Stimulated activated CD4-positive, alpha-beta T cell treated with anti-CD3 and anti-CD28 coated beads, Interleukin-2, amount 100 ng/mL, for 48 hours (primary cell): ENCODE measurements at regions not wholly inside any gene's neighbourhood (a gene's known extent, or its start where the extent isn't known, plus 50 kb on each side); places are given as distances from the start of the nearest gene placed in this dataset.
"Not testable (repeated sequence)": the region's sequence is repeated elsewhere in the genome, so short reads cannot be mapped to it uniquely, and the experiment has no call there.

Experiments
- DNase-seq, 2 donors: peaks; one replicate each; pipeline ENCODE4 v3.0.0-alpha.2; 2020

- not testable (repeated sequence) for DNase-seq
These were observed 51.1 kb downstream of the NBPF8 start for GRCh38 chr1:120465900-120466299.

DNA sequence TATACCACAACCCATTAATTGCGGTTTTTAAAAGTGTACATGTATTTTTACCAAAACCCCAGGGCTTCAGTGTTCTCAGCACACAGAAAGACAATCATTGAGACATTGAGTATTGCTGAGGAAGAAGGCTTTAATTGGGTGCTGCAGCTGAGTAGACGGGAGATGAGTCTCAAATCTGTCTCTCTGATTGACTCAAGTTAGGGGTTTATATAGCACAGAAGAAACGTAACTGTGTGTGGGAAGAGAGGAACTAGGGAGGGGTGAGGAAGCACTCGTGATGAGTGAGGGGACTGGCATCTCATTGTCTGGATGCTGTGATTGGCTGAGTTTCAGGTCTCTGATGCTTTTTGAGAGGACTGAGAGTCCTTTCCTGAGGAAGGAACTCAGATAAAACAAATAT, 62.8 kb downstream of the NBPF8 start:
- DNase-seq: not testable (repeated sequence)

- DNase-seq: not testable (repeated sequence)
These were observed 63.6 kb downstream of the NBPF8 start for GRCh38 chr1:120478400-120478799.

DNA sequence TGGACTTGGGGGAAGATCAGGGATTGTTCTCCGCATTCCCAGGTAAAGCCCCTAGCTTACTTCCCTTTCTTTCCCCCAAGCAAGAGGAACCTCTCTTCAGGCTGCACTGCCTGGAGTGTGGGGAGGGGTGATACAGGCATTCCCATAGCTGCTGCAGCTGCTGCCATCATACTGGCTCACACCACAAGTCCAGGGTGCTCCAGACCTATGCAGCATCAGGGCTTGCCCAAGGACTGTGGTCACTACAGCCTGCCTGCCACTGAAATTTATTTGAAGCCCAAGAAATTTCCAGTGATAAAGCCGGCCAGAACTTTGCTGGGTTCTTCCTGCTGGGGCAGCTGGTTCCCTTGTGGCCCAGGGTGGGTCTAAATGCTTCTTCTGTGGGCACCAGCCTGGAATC, 72.7 kb downstream of the NBPF8 start:
- DNase-seq: not testable (repeated sequence)

DNA sequence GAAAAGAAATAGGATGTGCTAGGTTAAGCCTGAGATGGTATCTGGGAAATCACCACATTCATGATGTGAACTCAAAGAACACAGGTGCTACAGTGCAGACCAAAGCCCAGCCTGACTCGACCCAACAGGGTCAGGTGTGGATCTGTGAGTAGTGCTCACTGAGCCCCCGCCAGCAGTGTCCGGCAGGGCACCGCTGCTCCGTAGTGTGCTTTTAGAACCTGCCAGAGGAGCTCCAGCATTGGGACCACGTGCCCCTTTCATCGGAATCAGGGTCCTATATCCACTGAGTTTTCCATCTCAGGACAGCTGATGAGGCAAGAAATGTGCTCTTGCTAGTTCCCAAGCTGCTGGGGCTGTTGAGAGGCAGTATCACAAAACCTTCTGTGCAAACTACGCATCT, 74.4 kb downstream of the NBPF8 start:
- not testable (repeated sequence) for DNase-seq

GRCh38 chr1:120497145-120497544, 82.3 kb downstream of the NBPF8 start:
- DNase-seq: not testable (repeated sequence)

DNA sequence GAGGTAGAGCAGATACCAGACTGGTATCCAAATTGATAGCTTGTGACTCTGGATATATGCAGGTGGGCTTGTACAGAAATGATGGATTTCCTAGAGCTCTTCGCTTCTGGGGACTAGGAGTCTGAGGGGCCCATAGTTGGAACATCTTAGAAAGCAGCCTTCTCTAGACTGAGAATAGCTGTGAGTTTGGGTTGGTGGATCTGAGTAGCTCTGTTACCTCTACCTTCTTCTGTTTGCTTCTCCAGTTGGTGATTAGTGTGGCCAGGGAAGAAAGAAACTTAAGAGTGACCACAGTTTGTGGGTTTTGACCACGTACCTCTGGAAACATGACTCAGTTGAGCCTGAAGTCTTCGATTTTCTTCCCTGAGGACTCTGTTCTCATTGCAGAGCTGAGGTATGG, 88.4 kb downstream of the NBPF8 start:
- DNase-seq: not testable (repeated sequence)

GRCh38 chr1:120506352-120506751, 91.5 kb downstream of the NBPF8 start:
- not testable (repeated sequence) for DNase-seq

DNA sequence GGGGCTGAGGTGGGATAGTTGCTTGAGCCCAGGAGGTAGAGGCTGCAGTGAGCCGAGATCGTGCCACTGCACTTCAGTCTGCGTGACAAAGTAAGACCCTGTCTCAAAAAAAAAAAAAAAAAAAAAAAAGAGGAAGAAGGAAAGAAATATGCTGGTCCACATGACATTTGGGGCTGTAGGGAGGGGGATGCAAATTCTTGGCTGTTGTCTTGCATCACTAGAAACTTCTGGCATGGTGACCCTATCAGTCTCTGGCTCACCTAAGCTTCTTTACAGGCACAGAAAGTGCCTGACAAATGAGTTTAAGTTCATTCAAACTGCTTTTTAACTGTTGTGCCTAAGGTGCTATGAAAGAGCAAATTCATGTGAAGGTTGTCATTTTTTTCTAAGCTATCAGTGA, 93.5 kb downstream of the NBPF8 start:
- DNase-seq: not testable (repeated sequence)

GRCh38 chr1:120509258-120509657, 94.4 kb downstream of the NBPF8 start:
- DNase-seq: not testable (repeated sequence)

GRCh38 chr1:120513099-120513498, 98.3 kb downstream of the NBPF8 start:
- DNase-seq: not testable (repeated sequence)

- DNase-seq: not testable (repeated sequence)
These were observed 98.7 kb downstream of the NBPF8 start for GRCh38 chr1:120513531-120513930.

- not testable (repeated sequence) for DNase-seq
These were observed 104.4 kb downstream of the NBPF8 start for GRCh38 chr1:120519196-120519595.

- not testable (repeated sequence) for DNase-seq
These were observed 109.6 kb downstream of the NBPF8 start for GRCh38 chr1:120524416-120524815.

DNA sequence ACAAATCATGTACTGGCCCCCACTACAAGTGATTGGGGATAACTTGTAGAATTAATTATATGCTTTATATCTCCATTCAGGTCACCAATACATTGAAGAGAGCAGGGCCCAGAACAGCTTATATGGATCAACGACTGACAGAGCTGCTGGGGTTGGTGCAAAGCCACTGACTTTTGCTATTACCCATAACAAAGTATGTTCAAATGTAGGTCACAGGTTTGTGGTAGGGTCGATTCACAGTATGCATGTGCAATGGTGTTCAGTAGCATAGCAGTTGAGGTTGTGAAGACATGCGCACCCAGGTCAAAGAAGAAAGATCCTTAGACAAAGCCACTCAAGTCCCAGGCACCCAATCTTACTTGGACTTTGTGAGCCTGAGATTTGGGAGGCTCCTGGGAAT, 110.6 kb downstream of the NBPF8 start:
- DNase-seq: not testable (repeated sequence)

GRCh38 chr1:120529475-120530089, 114.7 kb downstream of the NBPF8 start:
- not testable (repeated sequence) for DNase-seq

DNA sequence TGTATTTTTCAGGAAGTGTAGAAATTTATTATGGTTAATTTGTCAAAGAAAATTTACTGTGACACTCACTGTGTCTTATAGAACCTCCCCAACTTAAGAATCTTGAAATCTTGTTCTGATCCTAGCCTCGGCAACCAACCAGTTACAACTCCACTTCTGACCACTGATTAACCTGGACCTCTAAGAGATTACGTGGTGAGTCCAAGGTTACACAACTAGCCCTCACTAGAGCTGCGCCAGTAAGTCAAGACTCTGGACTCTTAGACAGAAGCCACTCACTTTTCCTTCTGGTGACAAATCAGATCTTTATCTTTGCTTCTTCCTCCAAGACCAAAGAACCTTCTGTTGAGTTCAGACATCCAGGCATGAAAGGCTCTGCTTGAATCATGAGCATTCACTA, 116.6 kb downstream of the NBPF8 start:
- DNase-seq: not testable (repeated sequence)

- DNase-seq: not testable (repeated sequence)
These were observed 119.7 kb downstream of the NBPF8 start for GRCh38 chr1:120534361-120535047.

DNA sequence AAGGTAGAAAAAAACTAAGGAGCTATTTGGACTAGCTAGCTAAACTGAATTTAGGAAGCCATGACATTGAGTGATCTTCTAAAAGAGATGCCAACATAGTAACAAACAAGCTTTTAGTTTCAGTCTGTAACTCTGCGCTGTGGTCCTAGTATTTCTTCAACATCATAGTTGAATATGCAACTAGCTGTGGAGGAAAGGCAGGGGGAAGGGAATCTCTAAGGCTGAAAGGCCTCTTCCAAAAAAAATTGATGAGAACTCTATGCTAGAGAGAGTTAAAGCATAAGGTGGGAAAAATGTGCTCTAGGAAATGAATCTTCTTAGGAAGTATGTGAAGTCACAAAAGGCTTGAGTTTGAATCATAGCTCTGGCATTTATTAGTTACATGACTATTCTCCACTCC, 120.2 kb downstream of the NBPF8 start:
- DNase-seq: not testable (repeated sequence)

DNA sequence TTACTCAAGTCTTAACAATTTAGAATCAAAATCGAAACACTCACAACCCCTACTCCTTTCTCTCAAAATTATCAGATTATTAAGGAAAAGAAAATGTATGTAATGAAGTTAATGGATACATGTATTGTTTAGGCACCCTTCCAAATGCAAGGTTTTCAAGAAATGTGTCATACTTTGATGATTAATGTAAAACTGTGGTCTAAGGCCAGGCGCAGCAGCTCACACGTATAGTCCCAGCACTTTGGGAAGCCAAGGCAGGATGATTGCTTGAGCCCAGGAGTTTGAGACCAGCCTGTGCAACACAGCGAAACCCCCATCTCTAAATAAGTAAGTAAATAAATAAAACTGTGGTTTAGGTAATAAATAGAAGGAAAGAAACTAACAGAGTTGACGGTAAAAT, 126.6 kb downstream of the NBPF8 start:
- DNase-seq: not testable (repeated sequence)

DNA sequence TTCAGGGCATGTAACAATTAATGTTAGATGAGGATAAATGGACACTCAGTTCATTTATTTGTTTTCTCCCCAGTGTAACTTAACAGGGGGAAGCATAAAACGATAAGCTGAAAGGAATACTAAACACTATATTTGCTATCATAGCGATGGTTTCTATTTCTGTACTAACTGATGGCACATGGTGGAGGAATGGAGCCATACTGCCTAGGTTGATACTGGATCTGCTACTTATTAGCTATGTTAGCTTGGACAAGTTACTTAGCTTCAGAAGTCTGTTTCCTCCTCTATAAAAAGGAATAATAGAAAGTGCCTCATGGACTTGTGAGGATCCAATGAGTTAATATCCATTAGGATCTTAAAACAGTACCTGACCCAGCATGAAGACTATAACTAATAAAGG, 127.5 kb downstream of the NBPF8 start:
- DNase-seq: not testable (repeated sequence)

DNA sequence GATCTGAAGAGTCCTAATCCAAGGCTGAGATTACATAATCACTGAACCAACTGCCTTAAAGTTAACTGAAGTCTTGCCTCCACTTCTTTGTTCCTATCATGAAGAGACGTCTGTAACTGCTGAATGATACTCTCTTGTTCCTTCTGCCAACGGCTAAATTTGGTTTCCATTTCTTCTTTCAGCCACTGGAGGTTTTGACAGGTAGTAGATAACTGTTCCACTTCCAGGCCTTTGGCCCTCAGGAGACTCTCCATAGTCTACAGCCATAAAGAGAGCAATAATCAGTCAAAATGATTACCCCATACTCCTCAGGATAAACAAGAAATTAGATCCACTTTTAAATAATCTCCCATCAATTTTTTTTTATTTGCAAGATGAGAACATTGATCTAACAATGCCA, 128.1 kb downstream of the NBPF8 start:
- DNase-seq: not testable (repeated sequence)

- DNase-seq: peak; percentile 83 to 93
These were observed 129.6 kb downstream of the NBPF8 start for GRCh38 chr1:120544434-120544833.

GRCh38 chr1:120550335-120550734, 135.5 kb downstream of the NBPF8 start:
- DNase-seq: not testable (repeated sequence)
